Heart left ventricle (tissue), 16 donors: ENCODE measurements at regions not wholly inside any gene's neighbourhood (a gene's known extent, or its start where the extent isn't known, plus 50 kb on each side); places are given as distances from the start of the nearest gene placed in this dataset.
"Not testable (repeated sequence)": the region's sequence is repeated elsewhere in the genome, so short reads cannot be mapped to it uniquely, and the experiment has no call there.

Experiments used
- ATAC-seq, 4 donors: fragments of 200-7000 bp; cut with Tn5 transposase; one replicate each; pipeline ENCODE4 v1.9.1; 2020 to 2022; ENCODE audit warnings: moderate library complexity in 4 of 4, mild to moderate bottlenecking in 3 of 4, moderate number of reproducible peaks in 1 of 4
- DNase-seq, 5 donors: peaks; one replicate each; pipeline ENCODE4 v3.0.0-alpha.2; 2020
- H3K27ac ChIP-seq, 12 donors: fragments of 200-600 bp; sonication (generic) in 4 of 12; one replicate each; pipeline versions ENCODE4 v1.5.0 to v1.8.0; 2016 to 2022; ENCODE audit warnings: mild to moderate bottlenecking in 2 of 12
- H3K27me3 ChIP-seq, 9 donors: fragments of 200-600 bp; sonication (generic) in 2 of 9; one replicate each; pipeline versions ENCODE4 v1.5.1 to v1.8.0; 2016 to 2022; ENCODE audit warnings: mild to moderate bottlenecking in 3 of 9
- H3K36me3 ChIP-seq, 9 donors: fragments of 200-600 bp; sonication (generic) in 2 of 9; one replicate each; pipeline versions ENCODE4 v1.5.0 to v1.8.0; 2018 to 2022; ENCODE audit warnings: mild to moderate bottlenecking in 2 of 9
- H3K4me1 ChIP-seq, 12 donors: fragments of 200-600 bp; sonication (generic) in 4 of 12; one replicate each; pipeline versions ENCODE4 v1.5.0 to v1.8.0; 2016 to 2022; ENCODE audit warnings: mild to moderate bottlenecking in 3 of 12
- H3K4me3 ChIP-seq, 12 donors: fragments of 200-600 bp; sonication (generic) in 4 of 12; one replicate each; pipeline versions ENCODE4 v1.5.0 to v1.8.0; 2017 to 2022; ENCODE audit warnings: mild to moderate bottlenecking in 9 of 12, moderate library complexity in 4 of 12
- H3K9me3 ChIP-seq, 12 donors: fragments of 200-600 bp; sonication (generic) in 4 of 12; one replicate each; pipeline versions ENCODE4 v1.5.0 to v1.8.0; 2016 to 2022; ENCODE audit warnings: mild to moderate bottlenecking in 1 of 12
- POLR2A ChIP-seq, 2 donors: fragments of 450-650 bp; IDR thresholded peaks; one replicate each; pipeline ENCODE4 v1.6.1; 2017; ENCODE audit warnings: antibody characterized with exemption in 2 of 2, mild to moderate bottlenecking in 2 of 2, moderate library complexity in 2 of 2
- WGBS, 4 donors: extraction: QIAGEN DNeasy Blood & Tissue Kit in 2 of 4; methylation state at CpG; one replicate each; pipeline versions ENCODE4 v1.1.5 to v1.1.7; 2013 to 2018; 5-methylcytosine and 5-hydroxymethylcytosine counted together
- intact Hi-C, 10 donors: fragments of 100-400 bp; cut with DNase I; formaldehyde crosslinking; loops; one replicate each; pipeline versions ENCODE4 v1.11.1 to v1.14.2; 2022
- TF ChIP-seq, protein P1 (sequence below), 12 donors: fragments of 200-600 bp; sonication (generic) in 4 of 12; IDR thresholded peaks; one replicate each; pipeline versions ENCODE4 v1.5.0 to v1.8.0; 2018 to 2022; ENCODE audit warnings: antibody characterized with exemption in 12 of 12, mild to moderate bottlenecking in 5 of 12
- donor health status: ischemic (EF 13 %, LVEDD 7.1; RV severe dilation, severe dysfunction).
- donor health status: healthy with polysubstance abuse.
- donor health status: DM: no; HTN: yes; CAD: no.
- donor health status: DM: no; HTN: no; CAD: no.
- donor health status: ischemic (EF 25% LVEDD 6.9; RV normal size, moderate dysfunction).
- donor health status: ischemic (EF 25% LVEDD 5.7; RV mildly dilated, moderate dysfunction).
- donor health status: healthy.
- donor health status: DM: yes; HTN: yes; CAD: no.
- donor health status: ischemic (EF 35%, LVEDD 5.7; RV mildly dilated, moderate dysfunction).
- donor health status: nonischemic (EF 11% LVEDD 7.7; RV severe dilation, severe dysfunction).
- donor health status: DM: yes; HTN: yes; CAD: no.
- donor health status: PGD.
- donor health status: ischemic (EF 29% LVEDD 5.4; RV normal size, mild dysfunction).
- donor health status: nonischemic (EF 23%, LVEDD 6.1; RV moderate dilation, normal function).

DNA sequence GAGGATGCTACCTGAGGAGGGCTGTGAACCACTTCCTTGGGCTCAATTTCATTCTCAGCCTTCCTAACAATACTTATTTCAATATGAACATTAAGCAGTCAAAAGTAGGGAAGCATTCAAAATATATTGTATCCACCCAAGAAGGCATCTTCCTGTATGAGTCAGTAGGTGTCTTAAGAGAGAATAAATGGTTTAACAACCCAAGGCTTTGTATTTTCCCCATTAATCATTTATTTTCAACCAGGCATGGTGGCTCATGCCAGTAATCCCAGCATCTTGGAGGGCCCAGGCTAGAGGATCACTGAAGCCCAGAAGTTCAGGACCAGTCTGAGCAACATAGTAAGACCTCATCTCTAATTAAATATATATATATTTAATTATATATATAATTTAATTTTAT lies 74.5 kb upstream of the MARCKS start:
- no peak for ATAC-seq

DNA sequence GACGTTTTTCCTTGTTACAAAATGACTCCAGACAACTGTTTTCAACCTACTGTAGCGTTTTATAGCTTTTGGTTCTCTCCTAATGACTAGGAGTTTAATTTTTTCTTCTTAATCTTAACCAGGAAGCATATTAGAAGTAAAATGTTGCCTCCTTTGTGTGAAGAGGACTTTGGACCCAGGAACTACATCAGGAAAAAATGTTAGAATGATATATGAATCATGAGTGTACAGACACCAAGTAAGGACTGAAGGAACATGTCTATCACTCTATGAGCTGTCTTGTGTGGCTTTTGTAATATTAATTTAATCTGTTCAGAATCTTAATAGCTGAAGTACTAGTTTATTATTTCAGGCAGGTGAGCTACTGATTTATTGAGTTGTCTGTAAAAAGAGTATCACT lies 71.0 kb upstream of the MARCKS start:
- H3K4me3 ChIP-seq = no peak overlapping the region
- no peaks in the 10 kb centered on the region for H3K9me3 ChIP-seq
- no peaks in the 10 kb centered on the region for H3K27me3 ChIP-seq
- DNase-seq (no peak), ATAC-seq (no peak)
- no peaks in the 10 kb centered on the region for H3K4me1 ChIP-seq
- H3K27ac ChIP-seq = no peak overlapping the region
- 91 to 97% (median 94%) methylated on average over 2 of the region's 2 CpGs for WGBS, 4 donors
- no peaks in the 10 kb centered on the region for H3K36me3 ChIP-seq
- TF ChIP-seq, protein P1, sequence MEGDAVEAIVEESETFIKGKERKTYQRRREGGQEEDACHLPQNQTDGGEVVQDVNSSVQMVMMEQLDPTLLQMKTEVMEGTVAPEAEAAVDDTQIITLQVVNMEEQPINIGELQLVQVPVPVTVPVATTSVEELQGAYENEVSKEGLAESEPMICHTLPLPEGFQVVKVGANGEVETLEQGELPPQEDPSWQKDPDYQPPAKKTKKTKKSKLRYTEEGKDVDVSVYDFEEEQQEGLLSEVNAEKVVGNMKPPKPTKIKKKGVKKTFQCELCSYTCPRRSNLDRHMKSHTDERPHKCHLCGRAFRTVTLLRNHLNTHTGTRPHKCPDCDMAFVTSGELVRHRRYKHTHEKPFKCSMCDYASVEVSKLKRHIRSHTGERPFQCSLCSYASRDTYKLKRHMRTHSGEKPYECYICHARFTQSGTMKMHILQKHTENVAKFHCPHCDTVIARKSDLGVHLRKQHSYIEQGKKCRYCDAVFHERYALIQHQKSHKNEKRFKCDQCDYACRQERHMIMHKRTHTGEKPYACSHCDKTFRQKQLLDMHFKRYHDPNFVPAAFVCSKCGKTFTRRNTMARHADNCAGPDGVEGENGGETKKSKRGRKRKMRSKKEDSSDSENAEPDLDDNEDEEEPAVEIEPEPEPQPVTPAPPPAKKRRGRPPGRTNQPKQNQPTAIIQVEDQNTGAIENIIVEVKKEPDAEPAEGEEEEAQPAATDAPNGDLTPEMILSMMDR (IDR thresholded peaks at IDR 0.05) = no peak
- TF ChIP-seq POLR2A (IDR thresholded peaks at IDR 0.05) = no peak
- intact Hi-C loops = no loop called here

More for the DNA sequence above, 74.5 kb upstream of the MARCKS start:
- no peak for TF ChIP-seq POLR2A (IDR thresholded peaks at IDR 0.05)
- DNase-seq = no peak
- H3K4me3 ChIP-seq = no peak overlapping the region
- H3K36me3 ChIP-seq = no peaks in the 10 kb centered on the region
- H3K27me3 ChIP-seq = no peaks in the 10 kb centered on the region
- no peak overlapping the region for H3K27ac ChIP-seq
- intact Hi-C loops = no loop called here
- H3K9me3 ChIP-seq = no peaks in the 10 kb centered on the region
- no peaks in the 10 kb centered on the region for H3K4me1 ChIP-seq

DNA sequence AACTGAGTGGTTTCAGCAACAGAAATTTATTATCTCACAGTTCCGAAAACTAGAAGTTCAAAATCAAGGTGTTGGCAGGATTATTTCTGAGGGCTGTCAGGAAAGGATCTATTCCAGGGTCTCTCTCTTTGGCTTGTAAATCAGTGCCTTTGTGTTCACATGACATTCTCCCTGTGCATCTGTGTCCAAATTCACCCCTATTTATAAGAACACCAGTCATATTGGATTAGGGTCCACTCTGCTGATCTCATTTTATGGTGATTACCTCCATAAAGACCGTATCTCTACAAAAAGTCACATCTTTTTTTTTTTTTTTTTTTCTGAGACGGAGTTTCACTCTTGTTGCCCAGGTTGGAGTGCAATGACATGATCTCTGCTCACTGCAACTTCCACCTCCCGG lies 68.6 kb upstream of the MARCKS start:
- Histone ChIP-seq H3K36me3 (no peaks in the 10 kb centered on the region), H3K4me3 (no peak overlapping the region), H3K27me3 (no peaks in the 10 kb centered on the region), H3K27ac (no peak overlapping the region), H3K9me3 (no peaks in the 10 kb centered on the region), H3K4me1 (no peaks in the 10 kb centered on the region)
- 87 to 99% (median 97%) methylated on average over 4 of the region's 4 CpGs for WGBS, 4 donors
- no peak for TF ChIP-seq POLR2A (IDR thresholded peaks at IDR 0.05)
- TF ChIP-seq, protein P1 (IDR thresholded peaks at IDR 0.05) = no peak
- DNase-seq (no peak), ATAC-seq (no peak)
- intact Hi-C loops = no loop called here

GRCh38 chr6:113791225-113791624 lies 65.9 kb upstream of the MARCKS start:
- H3K27me3 ChIP-seq, ATAC-seq, H3K4me1 ChIP-seq, DNase-seq, H3K36me3 ChIP-seq, H3K9me3 ChIP-seq, H3K4me3 ChIP-seq, intact Hi-C loops, H3K27ac ChIP-seq: not testable (repeated sequence)
- 94 to 98% (median 96%) methylated on average over 4 of the region's 4 CpGs for WGBS, 4 donors

- H3K36me3 ChIP-seq, H3K9me3 ChIP-seq, intact Hi-C loops, H3K4me3 ChIP-seq, ATAC-seq, H3K27ac ChIP-seq, H3K4me1 ChIP-seq, DNase-seq, H3K27me3 ChIP-seq: not testable (repeated sequence)
- WGBS, 4 donors = 62 to 72% (median 63%) methylated on average over 4 of the region's 4 CpGs
Measured at GRCh38 chr6:113795371-113795770, 61.8 kb upstream of the MARCKS start.

- H3K27ac ChIP-seq = no peak overlapping the region
- ATAC-seq (no peak), DNase-seq (no peak)
- no peaks in the 10 kb centered on the region for H3K27me3 ChIP-seq
- intact Hi-C loops = no loop called here
- no peaks in the 10 kb centered on the region for H3K36me3 ChIP-seq
- H3K9me3 ChIP-seq = no peaks in the 10 kb centered on the region
- H3K4me1 ChIP-seq = no peaks in the 10 kb centered on the region
- H3K4me3 ChIP-seq = no peak overlapping the region
- TF ChIP-seq, protein P1 (IDR thresholded peaks at IDR 0.05) = no peak
- TF ChIP-seq POLR2A (IDR thresholded peaks at IDR 0.05) = no peak
Measured at GRCh38 chr6:113796038-113796437, 61.1 kb upstream of the MARCKS start.
